Endothelial cell (in vitro differentiated cells): ENCODE measurements at regions not wholly inside any gene's neighbourhood (a gene's known extent, or its start where the extent isn't known, plus 50 kb on each side); places are given as distances from the start of the nearest gene placed in this dataset.

Experiments used
- DNase-seq: peaks from one replicate; pipeline ENCODE4 v3.0.0; 2021; ENCODE audit warnings: low spot score
- H3K27ac Mint-ChIP-seq: one replicate; pipeline ENCODE4 v1.8.0; 2021; ENCODE audit warnings: mixed read lengths, inconsistent platforms; ENCODE audit not compliant: unreplicated experiment
- H3K27me3 Mint-ChIP-seq: one replicate; pipeline ENCODE4 v1.8.0; 2021; ENCODE audit warnings: mild to moderate bottlenecking, moderate library complexity, mixed read lengths, inconsistent platforms; ENCODE audit not compliant: unreplicated experiment
- H3K36me3 Mint-ChIP-seq: one replicate; pipeline ENCODE4 v1.8.0; 2021; ENCODE audit warnings: mild to moderate bottlenecking, low read depth, mixed read lengths, inconsistent platforms; ENCODE audit not compliant: unreplicated experiment
- H3K4me1 Mint-ChIP-seq: one replicate; pipeline ENCODE4 v1.8.0; 2021; ENCODE audit warnings: mild to moderate bottlenecking, mixed read lengths, inconsistent platforms; ENCODE audit not compliant: unreplicated experiment
- H3K4me3 Mint-ChIP-seq: one replicate; pipeline ENCODE4 v1.8.0; 2021; ENCODE audit warnings: mild to moderate bottlenecking, mixed read lengths, inconsistent platforms; ENCODE audit not compliant: unreplicated experiment
- H3K9me3 Mint-ChIP-seq: one replicate; pipeline ENCODE4 v1.8.0; 2021; ENCODE audit warnings: mixed read lengths, inconsistent platforms; ENCODE audit not compliant: unreplicated experiment
- TF ChIP-seq, protein P1 (sequence below): fragments of 200-600 bp; sonication (generic); IDR thresholded peaks from one replicate; pipeline ENCODE4 v1.5.0; 2021; ENCODE audit warnings: antibody characterized with exemption; ENCODE audit not compliant: unreplicated experiment

DNA sequence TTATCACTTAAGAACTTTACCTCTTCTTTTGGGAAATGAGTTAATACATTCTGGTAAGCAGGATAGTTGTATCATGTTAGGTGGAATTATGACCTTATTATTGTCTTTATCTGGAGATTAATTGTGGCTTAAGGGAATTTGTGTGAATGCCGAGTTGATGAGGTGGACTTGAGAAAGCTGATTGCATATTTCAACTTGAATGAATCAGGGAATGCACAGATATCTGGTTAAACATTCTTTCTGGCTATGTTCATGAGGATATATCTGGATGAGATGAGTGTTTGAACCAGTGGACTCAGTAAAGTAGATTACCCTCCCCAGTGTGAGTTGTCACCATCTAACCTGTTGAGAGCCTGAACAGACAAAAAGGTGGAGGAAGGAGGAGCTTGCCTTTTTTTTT lies 326.1 kb upstream of the GOT2 start:
- H3K4me1 Mint-ChIP-seq, result peaks cover 11% of the 10 kb centered on the region
- H3K27me3 Mint-ChIP-seq, result no peaks in the 10 kb centered on the region
- H3K36me3 Mint-ChIP-seq, result no peaks in the 10 kb centered on the region
- H3K4me3 Mint-ChIP-seq, result no peak overlapping the region
- H3K9me3 Mint-ChIP-seq, result no peaks in the 10 kb centered on the region
- TF ChIP-seq, protein P1, sequence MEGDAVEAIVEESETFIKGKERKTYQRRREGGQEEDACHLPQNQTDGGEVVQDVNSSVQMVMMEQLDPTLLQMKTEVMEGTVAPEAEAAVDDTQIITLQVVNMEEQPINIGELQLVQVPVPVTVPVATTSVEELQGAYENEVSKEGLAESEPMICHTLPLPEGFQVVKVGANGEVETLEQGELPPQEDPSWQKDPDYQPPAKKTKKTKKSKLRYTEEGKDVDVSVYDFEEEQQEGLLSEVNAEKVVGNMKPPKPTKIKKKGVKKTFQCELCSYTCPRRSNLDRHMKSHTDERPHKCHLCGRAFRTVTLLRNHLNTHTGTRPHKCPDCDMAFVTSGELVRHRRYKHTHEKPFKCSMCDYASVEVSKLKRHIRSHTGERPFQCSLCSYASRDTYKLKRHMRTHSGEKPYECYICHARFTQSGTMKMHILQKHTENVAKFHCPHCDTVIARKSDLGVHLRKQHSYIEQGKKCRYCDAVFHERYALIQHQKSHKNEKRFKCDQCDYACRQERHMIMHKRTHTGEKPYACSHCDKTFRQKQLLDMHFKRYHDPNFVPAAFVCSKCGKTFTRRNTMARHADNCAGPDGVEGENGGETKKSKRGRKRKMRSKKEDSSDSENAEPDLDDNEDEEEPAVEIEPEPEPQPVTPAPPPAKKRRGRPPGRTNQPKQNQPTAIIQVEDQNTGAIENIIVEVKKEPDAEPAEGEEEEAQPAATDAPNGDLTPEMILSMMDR, result no peak
- no peak overlapping the region for H3K27ac Mint-ChIP-seq
- no peak for DNase-seq

DNA sequence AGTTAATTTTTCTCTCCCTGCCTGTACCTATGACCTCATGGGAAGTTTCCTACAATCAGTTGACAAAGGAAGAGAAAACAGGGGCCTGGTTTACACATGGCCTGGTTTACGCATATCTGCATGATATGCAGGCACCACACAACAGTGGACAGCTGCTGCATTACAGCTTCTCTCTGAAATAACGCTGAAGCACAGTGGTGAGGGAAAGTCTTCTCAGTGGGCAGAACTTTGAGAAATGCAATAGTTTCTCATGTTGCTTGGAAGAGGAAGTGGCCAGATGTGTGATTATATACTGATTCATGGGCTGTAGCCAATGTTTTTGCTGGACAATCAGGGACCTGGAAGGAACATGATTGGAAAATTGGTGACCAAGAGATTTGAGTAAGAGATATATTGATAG lies 324.1 kb upstream of the GOT2 start:
- Mint-ChIP-seq H3K4me1 (peaks cover 10% of the 10 kb centered on the region), H3K27ac (no peak overlapping the region), H3K4me3 (no peak overlapping the region), H3K27me3 (no peaks in the 10 kb centered on the region), H3K9me3 (no peaks in the 10 kb centered on the region), H3K36me3 (no peaks in the 10 kb centered on the region)
- TF ChIP-seq, protein P1, result no peak
- no peak for DNase-seq

DNA sequence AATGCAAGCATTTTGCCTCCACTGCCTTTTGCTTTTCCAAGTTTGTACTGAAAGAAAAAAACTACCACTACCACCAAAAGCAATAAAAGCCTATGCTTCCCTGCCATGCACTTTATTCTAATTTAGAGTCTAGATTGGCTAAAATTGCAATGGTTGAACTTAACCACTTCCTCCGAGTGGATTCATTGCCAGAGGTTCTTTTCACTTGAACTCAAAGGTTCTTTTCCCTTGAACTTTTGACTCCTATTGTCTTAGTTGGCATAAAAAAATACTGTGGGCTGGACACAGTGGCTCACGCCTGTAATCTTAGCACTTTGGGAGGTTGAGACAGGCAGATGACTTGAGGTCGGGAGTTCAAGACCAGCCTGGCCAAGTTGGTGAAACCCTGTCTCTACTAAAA lies 319.8 kb upstream of the GOT2 start:
- H3K27ac Mint-ChIP-seq, result no peak overlapping the region
- no peak for DNase-seq
- H3K4me3 Mint-ChIP-seq, result no peak overlapping the region
- TF ChIP-seq, protein P1, result no peak
- peaks cover 10% of the 10 kb centered on the region for H3K4me1 Mint-ChIP-seq
- H3K27me3 Mint-ChIP-seq, result no peaks in the 10 kb centered on the region
- H3K36me3 Mint-ChIP-seq, result no peaks in the 10 kb centered on the region
- no peaks in the 10 kb centered on the region for H3K9me3 Mint-ChIP-seq

DNA sequence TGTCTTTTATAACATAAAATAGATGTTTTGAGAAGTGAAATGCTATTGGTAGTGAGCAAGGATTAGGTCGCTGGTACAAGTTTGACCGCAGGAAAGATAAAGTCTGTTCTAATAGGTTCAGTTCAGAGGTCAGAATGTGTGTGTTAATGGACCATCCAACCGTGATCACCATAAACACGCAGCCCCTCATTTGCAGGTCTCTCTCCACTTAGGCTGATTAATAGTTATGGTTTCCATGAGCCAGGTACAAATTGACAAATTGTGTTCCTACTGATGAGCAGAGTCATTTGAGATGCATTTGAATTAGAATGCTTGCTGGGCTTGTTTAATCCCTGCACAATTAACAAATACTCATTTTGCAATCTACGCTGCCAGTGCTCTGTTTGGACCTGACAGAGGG lies 318.1 kb upstream of the GOT2 start:
- Mint-ChIP-seq H3K27me3 (no peaks in the 10 kb centered on the region), H3K4me3 (no peak overlapping the region), H3K36me3 (no peaks in the 10 kb centered on the region), H3K4me1 (peaks cover 12% of the 10 kb centered on the region), H3K27ac (no peak overlapping the region), H3K9me3 (no peaks in the 10 kb centered on the region)
- no peak for DNase-seq
- TF ChIP-seq, protein P1, result no peak

DNA sequence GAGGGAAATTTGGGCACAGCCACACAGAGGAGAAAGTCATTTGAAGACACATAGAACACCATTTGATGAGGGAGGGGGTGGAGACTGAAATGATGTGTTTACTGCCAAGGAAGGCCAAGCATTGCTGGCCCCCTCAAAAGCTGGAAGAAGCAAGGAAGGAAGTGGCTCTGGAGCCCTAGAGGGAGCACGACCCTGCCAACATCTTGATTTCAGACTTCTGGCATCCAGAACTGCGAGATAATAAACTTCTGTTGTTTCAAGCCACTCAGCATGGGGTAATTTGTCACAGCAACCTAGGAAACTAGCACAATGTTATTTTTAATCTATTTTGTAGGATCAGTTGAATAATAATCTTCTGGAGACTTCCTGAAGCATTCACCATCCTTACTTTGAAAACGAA lies 314.8 kb upstream of the GOT2 start:
- no peak for DNase-seq
- TF ChIP-seq, protein P1, result no peak
- Mint-ChIP-seq H3K4me3 (no peak overlapping the region), H3K9me3 (no peaks in the 10 kb centered on the region), H3K27ac (no peak overlapping the region), H3K36me3 (no peaks in the 10 kb centered on the region), H3K27me3 (no peaks in the 10 kb centered on the region), H3K4me1 (peaks cover 13% of the 10 kb centered on the region)
